ACC112 (cell line): ENCODE measurements at regions not wholly inside any gene's neighbourhood (a gene's known extent, or its start where the extent isn't known, plus 50 kb on each side); places are given as distances from the start of the nearest gene placed in this dataset.

ENCODE experiments used
- H2AFZ ChIP-seq: fragments of 200-600 bp; sonication (generic); one replicate; pipeline ENCODE4 v1.6.0; 2017; ENCODE audit warnings: antibody characterized with exemption, low read length; ENCODE audit not compliant: unreplicated experiment
- H3K27ac ChIP-seq: fragments of 200-600 bp; sonication (generic); 2 replicates; pipeline ENCODE4 v1.5.1; 2014; ENCODE audit warnings: low read depth, mild to moderate bottlenecking, antibody characterized with exemption, low read length, moderate library complexity
- H3K27me3 ChIP-seq: fragments of 200-600 bp; sonication (generic); 2 replicates; pipeline ENCODE4 v1.6.1; 2014; ENCODE audit warnings: mild to moderate bottlenecking, antibody characterized with exemption, low read length, moderate library complexity, mixed read lengths; ENCODE audit not compliant: insufficient read depth
- H3K36me3 ChIP-seq: fragments of 200-600 bp; sonication (generic); 2 replicates; pipeline ENCODE4 v1.6.1; 2016; ENCODE audit warnings: mild to moderate bottlenecking, antibody characterized with exemption, low read length, moderate library complexity, mixed read lengths; ENCODE audit not compliant: insufficient read depth
- H3K4me1 ChIP-seq: fragments of 200-600 bp; sonication (generic); one replicate; pipeline ENCODE4 v1.6.1; 2016; ENCODE audit warnings: low read length, mixed read lengths; ENCODE audit not compliant: insufficient read depth, unreplicated experiment, control insufficient read depth
- H3K4me3 ChIP-seq: fragments of 200-600 bp; sonication (generic); 2 replicates; pipeline ENCODE4 v1.5.1; 2014; ENCODE audit warnings: mild to moderate bottlenecking, low read depth, low read length
- H3K79me2 ChIP-seq: fragments of 200-600 bp; sonication (generic); one replicate; pipeline ENCODE4 v1.6.0; 2016; ENCODE audit warnings: low read length; ENCODE audit not compliant: control insufficient read depth, unreplicated experiment, insufficient read depth

DNA sequence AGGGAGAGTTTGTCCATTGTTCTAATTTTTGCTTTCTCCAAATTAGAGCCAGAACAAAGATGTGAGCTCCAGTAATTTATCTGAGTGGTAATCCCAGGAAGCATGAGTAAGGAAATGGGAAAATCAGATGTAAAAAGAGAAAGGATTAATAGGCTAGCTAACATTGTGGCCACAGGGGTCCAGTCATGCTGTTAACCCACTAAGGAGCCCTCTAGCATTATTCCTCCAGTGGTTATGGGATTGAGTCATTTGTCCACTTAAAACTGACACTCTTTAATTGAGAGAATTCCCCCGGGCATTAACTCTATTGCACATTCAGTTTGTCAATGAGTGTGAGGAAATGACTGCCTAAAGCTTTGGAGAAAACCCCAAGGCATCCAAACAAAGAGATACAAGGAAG lies 700.3 kb upstream of the TYRP1 start:
- no peak overlapping the region for H3K27ac ChIP-seq
- H3K27me3 ChIP-seq = no peaks in the 10 kb centered on the region
- no peaks in the 10 kb centered on the region for H3K36me3 ChIP-seq
- H3K79me2 ChIP-seq = no peaks in the 10 kb centered on the region
- H3K4me3 ChIP-seq = no peak overlapping the region
- H3K4me1 ChIP-seq = no peaks in the 10 kb centered on the region
- no peak overlapping the region for H2AFZ ChIP-seq

DNA sequence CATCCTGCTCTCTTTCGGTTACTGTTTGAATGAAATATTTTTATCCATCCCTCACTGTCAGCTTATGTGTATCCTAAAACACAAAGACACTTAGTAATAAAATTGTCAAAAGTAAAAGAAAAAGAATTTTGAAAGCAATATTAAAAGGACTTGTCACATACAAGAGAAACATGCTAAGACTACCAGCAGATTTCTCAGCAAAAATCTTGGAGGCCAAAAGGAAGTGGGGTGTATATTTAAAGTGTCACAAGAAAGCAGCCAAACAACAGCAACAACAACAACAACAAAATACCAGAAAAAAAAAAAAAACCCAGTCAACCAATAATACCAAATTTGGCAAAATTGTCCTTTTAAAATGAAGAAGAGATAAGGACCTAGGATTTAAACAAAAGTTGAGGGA lies 678.7 kb upstream of the TYRP1 start:
- H3K27ac ChIP-seq = no peak overlapping the region
- H3K4me1 ChIP-seq = no peaks in the 10 kb centered on the region
- H3K4me3 ChIP-seq = no peak overlapping the region
- H3K79me2 ChIP-seq = no peaks in the 10 kb centered on the region
- no peak overlapping the region for H2AFZ ChIP-seq
- H3K27me3 ChIP-seq = no peaks in the 10 kb centered on the region
- H3K36me3 ChIP-seq = no peaks in the 10 kb centered on the region

DNA sequence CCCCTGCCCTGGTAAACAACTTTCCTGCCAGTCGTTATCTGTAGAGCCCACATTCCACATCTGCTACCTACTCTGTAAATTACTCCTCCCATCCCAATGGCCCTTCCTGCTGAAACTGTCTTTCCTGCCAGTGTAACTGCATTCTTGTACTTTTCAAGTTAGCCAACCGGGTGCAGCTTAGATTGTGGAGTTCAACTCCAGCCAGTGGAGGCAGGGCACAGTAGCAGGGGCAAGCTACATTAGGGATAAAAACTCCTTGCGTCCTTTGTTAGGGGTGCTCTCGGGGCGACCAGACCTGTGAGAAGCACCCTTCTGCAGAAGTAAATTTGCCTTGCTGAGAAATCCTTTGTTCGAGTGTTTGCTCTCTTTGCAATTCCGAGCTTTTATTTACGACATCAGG lies 639.0 kb upstream of the TYRP1 start:
- no peak overlapping the region for H2AFZ ChIP-seq
- H3K4me1 ChIP-seq = no peaks in the 10 kb centered on the region
- H3K27ac ChIP-seq = no peak overlapping the region
- no peaks in the 10 kb centered on the region for H3K79me2 ChIP-seq
- H3K36me3 ChIP-seq = no peaks in the 10 kb centered on the region
- no peak overlapping the region for H3K4me3 ChIP-seq
- no peaks in the 10 kb centered on the region for H3K27me3 ChIP-seq

DNA sequence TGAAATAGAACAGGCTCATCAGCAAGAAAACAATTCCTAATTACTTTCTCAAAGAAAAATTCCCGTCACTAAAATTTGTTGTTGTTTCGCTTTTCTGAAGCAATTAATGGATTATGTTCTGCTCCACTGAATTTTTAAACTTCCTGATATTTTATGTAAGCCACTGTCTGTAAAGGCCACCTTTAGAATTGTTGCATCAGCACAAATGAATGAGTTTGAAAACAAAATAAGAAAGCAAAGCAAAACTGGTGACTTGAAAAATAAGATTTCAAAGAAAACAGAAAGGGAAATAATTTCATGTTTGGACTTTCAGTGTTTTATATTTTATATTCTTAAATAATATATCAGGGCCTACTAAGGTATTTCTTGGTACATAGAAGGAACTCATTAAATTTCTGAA lies 636.3 kb upstream of the TYRP1 start:
- Histone ChIP-seq H3K79me2 (no peaks in the 10 kb centered on the region), H2AFZ (no peak overlapping the region), H3K27me3 (no peaks in the 10 kb centered on the region), H3K4me1 (no peaks in the 10 kb centered on the region), H3K36me3 (no peaks in the 10 kb centered on the region), H3K4me3 (no peak overlapping the region), H3K27ac (no peak overlapping the region)

GRCh38 chr9:12060067-12060466 lies 633.1 kb upstream of the TYRP1 start:
- H3K27ac ChIP-seq = no peak overlapping the region
- H3K4me1 ChIP-seq = no peaks in the 10 kb centered on the region
- no peaks in the 10 kb centered on the region for H3K36me3 ChIP-seq
- no peak overlapping the region for H2AFZ ChIP-seq
- H3K4me3 ChIP-seq = no peak overlapping the region
- H3K27me3 ChIP-seq = no peaks in the 10 kb centered on the region
- no peaks in the 10 kb centered on the region for H3K79me2 ChIP-seq

DNA sequence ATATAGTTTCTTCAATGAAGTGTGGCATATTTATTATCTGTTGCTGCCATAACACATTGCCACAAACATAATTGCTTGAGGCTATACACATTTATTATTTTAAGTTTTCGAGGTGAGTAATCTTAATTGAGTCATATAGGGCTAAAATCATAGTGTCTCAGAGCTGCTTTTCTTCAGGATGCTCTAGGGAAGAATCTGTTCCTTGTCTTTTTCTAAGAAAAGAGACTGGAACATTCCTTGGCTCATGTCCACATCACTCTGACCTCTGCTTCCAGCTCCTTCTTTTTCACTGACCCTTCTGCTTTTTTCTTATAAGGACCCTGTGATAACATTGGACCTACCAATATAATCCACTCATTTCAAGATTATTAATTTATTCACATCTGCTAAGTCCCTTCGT lies 632.4 kb upstream of the TYRP1 start:
- Histone ChIP-seq H3K27ac (no peak overlapping the region), H3K36me3 (no peaks in the 10 kb centered on the region), H3K27me3 (no peaks in the 10 kb centered on the region), H3K4me1 (no peaks in the 10 kb centered on the region), H2AFZ (no peak overlapping the region), H3K79me2 (no peaks in the 10 kb centered on the region), H3K4me3 (no peak overlapping the region)

- Histone ChIP-seq H3K36me3 (no peaks in the 10 kb centered on the region), H3K79me2 (no peaks in the 10 kb centered on the region), H2AFZ (no peak overlapping the region), H3K27ac (no peak overlapping the region), H3K4me1 (no peaks in the 10 kb centered on the region), H3K27me3 (no peaks in the 10 kb centered on the region), H3K4me3 (no peak overlapping the region)
These were observed 628.1 kb upstream of the TYRP1 start for GRCh38 chr9:12065050-12065449.

GRCh38 chr9:12065686-12066085 lies 627.5 kb upstream of the TYRP1 start:
- Histone ChIP-seq H3K4me1 (no peaks in the 10 kb centered on the region), H3K27me3 (no peaks in the 10 kb centered on the region), H3K27ac (no peak overlapping the region)

GRCh38 chr9:12066455-12067035 lies 626.6 kb upstream of the TYRP1 start:
- Histone ChIP-seq H3K36me3 (no peaks in the 10 kb centered on the region), H2AFZ (no peak overlapping the region), H3K4me3 (no peak overlapping the region), H3K27ac (no peak overlapping the region), H3K4me1 (no peaks in the 10 kb centered on the region), H3K27me3 (no peaks in the 10 kb centered on the region), H3K79me2 (no peaks in the 10 kb centered on the region)

More at GRCh38 chr9:12065686-12066085, 627.5 kb upstream of the TYRP1 start:
- Histone ChIP-seq H3K4me3 (no peak overlapping the region), H3K36me3 (no peaks in the 10 kb centered on the region), H3K79me2 (no peaks in the 10 kb centered on the region), H2AFZ (no peak overlapping the region)

GRCh38 chr9:12069366-12069765 lies 623.8 kb upstream of the TYRP1 start:
- Histone ChIP-seq H3K4me1 (no peaks in the 10 kb centered on the region), H3K4me3 (no peak overlapping the region), H2AFZ (no peak overlapping the region), H3K27me3 (no peaks in the 10 kb centered on the region), H3K36me3 (no peaks in the 10 kb centered on the region), H3K79me2 (no peaks in the 10 kb centered on the region), H3K27ac (no peak overlapping the region)

GRCh38 chr9:12085399-12085798 lies 607.8 kb upstream of the TYRP1 start:
- H3K4me1 ChIP-seq = no peaks in the 10 kb centered on the region

More at GRCh38 chr9:12085399-12085798, 607.8 kb upstream of the TYRP1 start:
- Histone ChIP-seq H2AFZ (no peak overlapping the region), H3K27ac (no peak overlapping the region), H3K36me3 (no peaks in the 10 kb centered on the region), H3K79me2 (no peaks in the 10 kb centered on the region), H3K27me3 (no peaks in the 10 kb centered on the region), H3K4me3 (no peak overlapping the region)
